ENCODE measurements at regions not wholly inside any gene's neighbourhood (a gene's known extent, or its start where the extent isn't known, plus 50 kb on each side); places are given as distances from the start of the nearest gene placed in this dataset.

GRCh38 chr2:14552286-14552685 is 80.2 kb upstream of the LRATD1 start:
- POLR2A ChIA-PET: no interaction called here
- no peaks in the 10 kb centered on the region for H3K4me1 Mint-ChIP-seq (ENCODE audit: low read depth)
- no peak for ATAC-seq
- CTCF ChIA-PET: no interaction called here
- DNase-seq: no peak
- no peaks in the 10 kb centered on the region for H3K9me3 Mint-ChIP-seq
- H3K4me3 Mint-ChIP-seq: no peak overlapping the region
- no peaks in the 10 kb centered on the region for H3K27me3 Mint-ChIP-seq
- intact Hi-C loops (cut with micrococcal nuclease): no loop called here
- no peak for TF ChIP-seq CTCF (IDR thresholded peaks at IDR 0.05)
- H3K36me3 Mint-ChIP-seq (ENCODE audit: low read depth): no peaks in the 10 kb centered on the region
- H3K27ac Mint-ChIP-seq: no peak overlapping the region

- ChIA-PET POLR2A (no interaction called here), CTCF (no interaction called here)
- ATAC-seq: no peak
- H3K4me3 Mint-ChIP-seq: no peak overlapping the region
- H3K27me3 Mint-ChIP-seq: no peaks in the 10 kb centered on the region
- H3K9me3 Mint-ChIP-seq: no peaks in the 10 kb centered on the region
- H3K4me1 Mint-ChIP-seq (ENCODE audit: low read depth): no peaks in the 10 kb centered on the region
- intact Hi-C loops (cut with micrococcal nuclease): no loop called here
- no peak overlapping the region for H3K27ac Mint-ChIP-seq
- DNase-seq: no peak
- no peaks in the 10 kb centered on the region for H3K36me3 Mint-ChIP-seq (ENCODE audit: low read depth)
- TF ChIP-seq CTCF (IDR thresholded peaks at IDR 0.05): no peak
These were observed 79.7 kb upstream of the LRATD1 start for GRCh38 chr2:14552818-14553217.

GRCh38 chr2:14554849-14555545 is 77.5 kb upstream of the LRATD1 start:
- TF ChIP-seq CTCF (IDR thresholded peaks at IDR 0.05): no peak
- Mint-ChIP-seq H3K4me3 (no peak overlapping the region), H3K27me3 (no peaks in the 10 kb centered on the region), H3K9me3 (no peaks in the 10 kb centered on the region), H3K36me3 (ENCODE audit: low read depth) (no peaks in the 10 kb centered on the region), H3K27ac (no peak overlapping the region), H3K4me1 (ENCODE audit: low read depth) (no peaks in the 10 kb centered on the region)
- ATAC-seq (no peak), DNase-seq (no peak)
- ChIA-PET POLR2A (no interaction called here), CTCF (no interaction called here)
- intact Hi-C loops (cut with micrococcal nuclease): no loop called here

- ChIA-PET POLR2A (no interaction called here), CTCF (no interaction called here)
- intact Hi-C loops (cut with micrococcal nuclease): no loop called here
- Mint-ChIP-seq H3K27me3 (no peaks in the 10 kb centered on the region), H3K4me3 (no peak overlapping the region), H3K27ac (no peak overlapping the region), H3K36me3 (ENCODE audit: low read depth) (no peaks in the 10 kb centered on the region), H3K4me1 (ENCODE audit: low read depth) (no peaks in the 10 kb centered on the region), H3K9me3 (no peaks in the 10 kb centered on the region)
- TF ChIP-seq CTCF (IDR thresholded peaks at IDR 0.05): no peak
- ATAC-seq: no peak
- no peak for DNase-seq
These were observed 75.4 kb upstream of the LRATD1 start for GRCh38 chr2:14557111-14557510.

GRCh38 chr2:14557916-14558315 is 74.6 kb upstream of the LRATD1 start:
- no peaks in the 10 kb centered on the region for H3K9me3 Mint-ChIP-seq
- no peak overlapping the region for H3K27ac Mint-ChIP-seq
- no peaks in the 10 kb centered on the region for H3K36me3 Mint-ChIP-seq (ENCODE audit: low read depth)
- ChIA-PET POLR2A (no interaction called here), CTCF (no interaction called here)
- intact Hi-C loops (cut with micrococcal nuclease): no loop called here
- DNase-seq (no peak), ATAC-seq (no peak)
- H3K27me3 Mint-ChIP-seq: no peaks in the 10 kb centered on the region
- no peak overlapping the region for H3K4me3 Mint-ChIP-seq
- no peak for TF ChIP-seq CTCF (IDR thresholded peaks at IDR 0.05)
- no peaks in the 10 kb centered on the region for H3K4me1 Mint-ChIP-seq (ENCODE audit: low read depth)

Measured in activated CD8-positive, alpha-beta T cell treated with anti-CD3 and anti-CD28 coated beads for 36 hours (primary cell).